GM21717 (cell line): ENCODE measurements at regions not wholly inside any gene's neighbourhood (a gene's known extent, or its start where the extent isn't known, plus 50 kb on each side); places are given as distances from the start of the nearest gene placed in this dataset.
A peak's percentile ranks its signal among the peaks of the same experiment; 100 is the strongest.

Experiments
- ATAC-seq: cut with Tn5 transposase; IDR thresholded peaks from one replicate; pipeline ENCODE4 v1.9.1; 2021; ENCODE audit warnings: mild to moderate bottlenecking, moderate library complexity; ENCODE audit not compliant: unreplicated experiment

GRCh38 chr2:234438305-234438977 is 58.4 kb downstream of the ARL4C start:
- no peak for ATAC-seq

- no peak for ATAC-seq
Measured at GRCh38 chr2:234437642-234438304, 59.1 kb downstream of the ARL4C start.

DNA sequence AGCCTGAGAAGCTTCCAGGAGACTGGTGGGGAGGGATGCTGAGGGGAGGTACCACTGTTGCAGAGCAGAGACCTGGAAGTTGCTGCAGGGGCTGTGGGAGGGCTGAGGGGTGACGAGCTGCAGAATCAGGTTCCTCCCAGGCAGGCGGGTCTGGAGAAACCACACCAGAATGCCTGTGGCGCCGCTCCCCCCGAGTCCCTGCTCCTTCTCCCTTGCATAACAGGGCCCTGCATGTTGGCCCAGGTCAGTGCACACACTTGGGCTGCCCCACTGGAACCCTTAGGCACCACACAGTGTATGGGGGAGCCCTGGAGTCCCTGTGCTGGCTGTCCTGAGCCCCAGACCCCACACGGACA is 60.4 kb downstream of the ARL4C start:
- no peak for ATAC-seq

GRCh38 chr2:234435836-234436481 is 60.9 kb downstream of the ARL4C start:
- ATAC-seq, result no peak

DNA sequence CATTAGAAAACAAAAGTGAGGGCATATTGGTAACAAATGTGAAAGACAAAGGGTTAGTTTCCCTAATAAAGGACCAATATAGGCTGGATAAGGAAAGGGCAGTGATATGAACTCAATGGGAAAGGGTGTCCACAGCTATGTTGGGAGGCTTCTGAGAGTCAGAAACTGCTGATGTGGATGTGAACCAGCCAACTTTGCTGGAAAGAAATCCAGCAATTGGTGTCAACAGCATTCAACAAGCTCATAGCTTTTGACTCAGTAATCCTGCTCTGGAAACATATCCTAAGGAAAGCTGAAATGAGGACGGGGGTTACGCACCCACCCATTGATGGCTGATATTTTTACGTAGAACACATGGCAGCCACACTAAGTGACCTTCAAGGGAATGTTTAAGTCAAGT is 63.7 kb downstream of the ARL4C start:
- ATAC-seq, result no peak

- no peak for ATAC-seq
Measured at GRCh38 chr2:234430871-234431270, 66.0 kb downstream of the ARL4C start.

GRCh38 chr2:234429265-234429664 is 67.6 kb downstream of the ARL4C start:
- no peak for ATAC-seq

GRCh38 chr2:234427081-234428061 is 69.5 kb downstream of the ARL4C start:
- ATAC-seq, result no peak

DNA sequence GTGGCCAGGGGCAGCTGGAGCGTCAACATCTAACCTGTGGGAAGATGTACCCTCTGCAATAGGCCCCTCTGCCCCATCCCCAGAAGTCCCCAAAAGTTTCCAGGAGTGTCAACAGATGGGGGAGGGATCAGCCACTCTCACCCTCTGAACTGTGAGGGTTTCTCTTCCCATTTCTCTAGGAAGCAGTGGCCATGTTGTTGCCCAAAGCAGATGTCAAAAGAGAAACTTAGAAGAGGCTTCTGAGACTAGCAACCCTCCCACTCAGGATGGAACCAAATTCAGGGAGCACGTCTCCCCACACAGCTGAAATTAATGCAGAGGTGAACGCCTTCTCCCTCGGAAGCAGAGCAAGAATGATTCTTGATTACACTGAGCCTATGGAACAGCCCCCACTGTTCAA is 70.3 kb downstream of the ARL4C start:
- ATAC-seq, result peak; percentile 54

DNA sequence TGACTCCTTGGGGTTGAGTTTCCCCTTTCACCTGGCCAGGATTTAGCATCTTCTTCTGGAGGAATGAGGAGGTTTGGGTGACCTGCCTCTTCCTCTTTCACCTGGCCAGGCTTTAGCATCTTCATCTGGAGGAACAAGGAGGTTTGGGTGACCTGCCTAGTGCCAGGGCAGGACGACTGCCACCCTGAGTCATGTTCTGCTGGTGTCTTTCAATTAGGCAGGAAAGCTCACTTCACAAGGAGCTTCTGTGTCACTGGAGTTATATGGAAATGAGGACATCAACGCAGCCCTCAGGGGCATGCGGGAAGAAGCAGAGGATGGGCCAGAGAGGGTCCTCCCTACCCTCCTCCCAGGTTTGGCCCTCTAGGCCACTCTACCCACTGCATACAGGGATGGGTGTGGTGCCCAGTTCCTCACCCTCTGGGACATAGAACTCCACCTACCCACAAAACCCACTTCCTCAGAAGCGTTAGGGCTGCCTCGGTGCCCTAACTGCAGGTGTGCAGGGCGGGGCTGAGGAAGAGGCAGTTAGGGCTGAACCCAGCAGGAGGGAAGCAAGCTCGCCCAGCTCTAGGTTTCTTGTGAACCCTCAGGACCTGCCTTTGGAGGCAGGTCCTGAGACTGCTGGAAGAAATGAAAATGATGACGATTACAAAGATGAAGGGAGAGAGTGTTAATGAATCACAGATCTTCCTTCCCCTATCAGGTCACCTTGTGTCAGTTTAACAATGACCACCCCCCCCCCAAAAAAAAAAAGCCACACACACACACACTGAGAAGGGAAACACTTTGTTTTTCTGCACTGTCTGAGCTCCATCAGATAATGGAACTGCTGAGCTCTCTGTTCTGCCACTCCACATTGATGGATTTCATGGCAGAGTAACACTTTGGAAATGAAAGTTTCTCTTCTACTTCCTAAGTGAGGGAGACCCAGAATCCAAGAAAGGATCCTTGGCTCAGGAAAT is 71.0 kb downstream of the ARL4C start:
- no peak for ATAC-seq

DNA sequence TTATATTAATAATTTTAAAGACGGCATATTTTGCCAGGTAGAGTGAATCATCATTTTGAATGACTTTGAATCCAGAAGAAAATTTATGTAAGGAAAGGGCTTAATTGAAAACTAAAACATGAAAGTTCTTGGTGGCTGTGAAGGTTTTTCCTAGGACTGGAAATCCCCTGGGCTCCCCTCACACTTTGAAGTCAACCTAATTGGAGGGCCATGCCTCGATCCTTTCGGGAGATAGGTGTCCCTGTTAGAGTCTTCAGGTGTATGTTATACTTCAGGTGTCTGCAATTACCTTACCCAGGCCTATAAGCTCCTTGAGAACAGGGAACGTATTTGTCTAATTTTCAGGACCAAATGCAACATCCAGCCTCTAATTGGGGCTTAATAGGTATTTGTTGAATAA is 73.0 kb downstream of the ARL4C start:
- no peak for ATAC-seq

DNA sequence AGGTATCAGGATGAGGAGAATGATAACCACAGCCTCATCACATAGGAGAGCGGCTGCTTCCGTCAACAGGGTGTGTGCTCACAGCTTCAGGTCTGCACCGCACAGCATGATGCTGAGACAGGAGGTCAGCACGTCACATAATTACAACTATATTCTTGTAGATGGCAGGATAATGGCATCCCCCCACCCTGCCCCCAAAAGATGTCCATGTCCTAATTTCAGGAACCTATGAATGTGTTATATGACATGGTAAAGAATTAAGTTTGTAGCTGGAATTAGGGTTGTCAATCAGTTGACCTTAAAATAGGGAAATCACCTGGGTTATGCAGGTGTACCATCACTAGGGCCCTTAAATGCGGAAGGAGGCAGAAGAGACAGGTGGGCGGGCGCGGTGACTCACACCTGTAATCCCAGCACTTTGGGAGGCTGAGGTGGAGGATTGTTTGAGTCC is 73.9 kb downstream of the ARL4C start:
- no peak for ATAC-seq

DNA sequence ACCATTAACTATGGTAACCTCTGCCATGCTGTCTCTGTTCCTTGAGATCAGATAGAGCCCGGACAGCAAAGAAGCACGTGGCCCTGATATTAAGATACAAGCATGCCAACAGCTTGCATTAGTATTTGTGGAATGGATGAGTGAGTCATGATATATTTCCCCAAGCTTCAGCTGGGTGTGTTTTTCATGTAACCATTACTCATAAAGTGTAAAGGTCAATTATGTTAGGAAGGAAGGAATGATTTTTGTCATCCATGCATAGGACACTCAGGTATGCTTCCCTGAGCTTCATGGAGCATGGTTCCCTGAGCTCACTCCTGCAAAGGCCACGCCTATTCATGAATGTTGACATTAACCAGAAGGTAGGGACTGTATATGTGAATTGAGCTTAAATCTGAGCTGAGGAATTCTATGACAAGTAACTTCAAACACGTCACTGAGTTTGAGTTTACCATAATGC is 74.6 kb downstream of the ARL4C start:
- ATAC-seq, result no peak

DNA sequence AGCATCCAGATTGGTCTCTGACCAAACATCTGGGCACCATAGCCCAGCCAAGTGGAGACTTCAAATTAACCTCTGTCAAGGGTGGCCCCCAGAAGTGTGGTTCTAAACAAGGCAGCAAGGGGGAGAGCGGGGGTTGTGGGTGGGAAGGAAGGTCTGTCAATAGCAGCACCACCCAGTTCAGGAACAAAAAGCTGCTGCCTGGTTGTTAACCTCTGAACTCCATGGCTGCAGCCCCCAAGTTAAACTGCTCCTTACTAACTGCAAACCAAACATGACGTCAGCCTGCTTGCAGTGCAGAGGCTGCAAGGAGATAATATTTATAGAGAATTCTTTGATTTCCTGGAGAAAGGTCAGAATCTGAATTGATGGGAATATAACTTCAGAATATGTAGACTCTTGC is 76.5 kb downstream of the ARL4C start:
- no peak for ATAC-seq

DNA sequence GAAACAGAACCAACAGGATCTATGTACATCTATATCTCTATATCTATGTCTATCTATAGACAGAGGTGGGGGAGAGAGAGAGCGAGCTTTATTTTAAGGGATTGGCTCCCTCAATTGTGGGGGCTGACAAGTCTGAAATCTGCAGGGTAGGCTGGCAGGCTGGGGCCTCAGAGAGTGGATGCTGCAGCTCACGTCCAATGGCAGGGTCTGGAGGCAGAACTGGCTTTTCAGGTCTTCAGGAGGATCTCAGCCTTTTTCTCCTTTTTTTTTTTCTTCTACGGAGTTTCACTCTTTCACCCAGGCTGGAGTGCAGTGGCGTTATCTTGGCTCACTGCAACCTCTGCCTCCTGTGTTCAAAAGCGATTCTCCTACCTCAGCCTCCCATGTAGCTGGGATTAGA is 77.2 kb downstream of the ARL4C start:
- no peak for ATAC-seq

- no peak for ATAC-seq
Measured at GRCh38 chr2:234415706-234416105, 81.2 kb downstream of the ARL4C start.

- ATAC-seq, result no peak
Measured at GRCh38 chr2:234414596-234414995, 82.3 kb downstream of the ARL4C start.

- no peak for ATAC-seq
Measured at GRCh38 chr2:234412726-234413125, 84.2 kb downstream of the ARL4C start.

DNA sequence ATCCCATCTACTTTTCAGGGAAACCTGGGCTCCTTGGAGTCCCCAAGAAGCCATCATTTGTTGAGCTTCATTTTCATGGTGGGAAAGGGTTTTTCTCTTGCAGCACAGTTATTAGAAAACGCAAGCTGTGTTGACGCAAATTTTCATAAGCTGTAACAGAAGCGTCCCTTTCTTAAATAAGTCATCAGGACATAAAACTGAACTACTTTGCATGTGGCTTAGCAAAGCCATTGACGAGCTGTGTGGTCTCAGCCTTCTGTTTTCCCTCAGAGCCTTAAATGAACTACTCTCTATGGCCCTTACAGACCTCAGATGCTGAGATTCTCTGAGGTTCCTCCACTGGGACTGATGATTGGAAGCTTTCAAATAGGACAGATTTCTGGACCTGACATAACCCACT is 85.1 kb downstream of the ARL4C start:
- ATAC-seq, result peak; percentile 97

- no peak for ATAC-seq
Measured at GRCh38 chr2:234410526-234410925, 86.4 kb downstream of the ARL4C start.
